ENCODE measurements at regions not wholly inside any gene's neighbourhood (a gene's known extent, or its start where the extent isn't known, plus 50 kb on each side); places are given as distances from the start of the nearest gene placed in this dataset.

DNA sequence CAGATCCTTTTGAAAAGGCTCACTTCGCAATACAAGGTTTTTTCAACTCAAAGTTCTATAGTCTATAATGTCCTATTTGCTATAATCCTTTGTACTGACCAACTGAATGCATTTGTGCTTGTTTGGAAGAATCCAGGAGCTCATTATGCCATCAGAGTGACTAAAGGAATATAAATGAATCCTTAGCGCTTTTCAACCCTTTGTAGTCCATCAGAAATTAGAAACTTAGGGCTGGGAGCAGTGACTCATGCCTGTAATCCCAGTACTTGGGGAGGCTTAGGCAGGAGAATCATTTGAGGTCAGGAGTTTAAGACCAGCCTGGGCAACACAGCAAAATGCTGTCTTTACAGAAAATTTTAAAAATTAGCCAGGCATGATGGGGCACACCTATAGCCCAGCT is 330.2 kb upstream of the CHAC2 start:
- no peak for ATAC-seq
- no peak for DNase-seq (ENCODE audit: low read depth, low spot score)
- Histone ChIP-seq H3K4me1 (ENCODE audit: control insufficient read depth, insufficient read depth, low read length) (no peaks in the 10 kb centered on the region), H3K79me2 (ENCODE audit: control insufficient read depth, insufficient read depth, low read length) (no peaks in the 10 kb centered on the region), H3K4me2 (ENCODE audit: control insufficient read depth, insufficient read depth) (no peak overlapping the region), H3K9ac (ENCODE audit: control insufficient read depth, insufficient read depth, low read length) (no peak overlapping the region), H3K9me3 (replicated peaks; ENCODE audit: control insufficient read depth, insufficient read depth, low read length) (no peaks in the 10 kb centered on the region), H3K27ac (ENCODE audit: control insufficient read depth, insufficient read depth) (no peak overlapping the region), H3K27me3 (replicated peaks in 1 of 2; ENCODE audit: control insufficient read depth in 2 of 2, insufficient read depth in 2 of 2, low read length in 1 of 2) (no peaks in the 10 kb centered on the region), H4K20me1 (ENCODE audit: control insufficient read depth, insufficient read depth) (no peaks in the 10 kb centered on the region), H2AFZ (ENCODE audit: control insufficient read depth, low read depth, low read length) (no peak overlapping the region), H3K4me3 (no peak overlapping the region), H3K36me3 (ENCODE audit: control insufficient read depth in 2 of 2, insufficient read depth in 2 of 2, low read length in 1 of 2) (no peaks in the 10 kb centered on the region)
- CTCF ChIA-PET = no interaction called here
- POLR2A ChIA-PET = no interaction called here
- BruUV-seq (replicated peaks) = no TSS peak
- no peak for FAIRE-seq
- no peak for TF ChIP-seq EED (IDR thresholded peaks at IDR 0.05; ENCODE audit: low read depth)
- TF ChIP-seq, protein P1, sequence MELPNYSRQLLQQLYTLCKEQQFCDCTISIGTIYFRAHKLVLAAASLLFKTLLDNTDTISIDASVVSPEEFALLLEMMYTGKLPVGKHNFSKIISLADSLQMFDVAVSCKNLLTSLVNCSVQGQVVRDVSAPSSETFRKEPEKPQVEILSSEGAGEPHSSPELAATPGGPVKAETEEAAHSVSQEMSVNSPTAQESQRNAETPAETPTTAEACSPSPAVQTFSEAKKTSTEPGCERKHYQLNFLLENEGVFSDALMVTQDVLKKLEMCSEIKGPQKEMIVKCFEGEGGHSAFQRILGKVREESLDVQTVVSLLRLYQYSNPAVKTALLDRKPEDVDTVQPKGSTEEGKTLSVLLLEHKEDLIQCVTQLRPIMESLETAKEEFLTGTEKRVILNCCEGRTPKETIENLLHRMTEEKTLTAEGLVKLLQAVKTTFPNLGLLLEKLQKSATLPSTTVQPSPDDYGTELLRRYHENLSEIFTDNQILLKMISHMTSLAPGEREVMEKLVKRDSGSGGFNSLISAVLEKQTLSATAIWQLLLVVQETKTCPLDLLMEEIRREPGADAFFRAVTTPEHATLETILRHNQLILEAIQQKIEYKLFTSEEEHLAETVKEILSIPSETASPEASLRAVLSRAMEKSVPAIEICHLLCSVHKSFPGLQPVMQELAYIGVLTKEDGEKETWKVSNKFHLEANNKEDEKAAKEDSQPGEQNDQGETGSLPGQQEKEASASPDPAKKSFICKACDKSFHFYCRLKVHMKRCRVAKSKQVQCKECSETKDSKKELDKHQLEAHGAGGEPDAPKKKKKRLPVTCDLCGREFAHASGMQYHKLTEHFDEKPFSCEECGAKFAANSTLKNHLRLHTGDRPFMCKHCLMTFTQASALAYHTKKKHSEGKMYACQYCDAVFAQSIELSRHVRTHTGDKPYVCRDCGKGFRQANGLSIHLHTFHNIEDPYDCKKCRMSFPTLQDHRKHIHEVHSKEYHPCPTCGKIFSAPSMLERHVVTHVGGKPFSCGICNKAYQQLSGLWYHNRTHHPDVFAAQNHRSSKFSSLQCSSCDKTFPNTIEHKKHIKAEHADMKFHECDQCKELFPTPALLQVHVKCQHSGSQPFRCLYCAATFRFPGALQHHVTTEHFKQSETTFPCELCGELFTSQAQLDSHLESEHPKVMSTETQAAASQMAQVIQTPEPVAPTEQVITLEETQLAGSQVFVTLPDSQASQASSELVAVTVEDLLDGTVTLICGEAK (IDR thresholded peaks at IDR 0.05; ENCODE audit: borderline replicate concordance) = no peak
- TF ChIP-seq, protein P2, sequence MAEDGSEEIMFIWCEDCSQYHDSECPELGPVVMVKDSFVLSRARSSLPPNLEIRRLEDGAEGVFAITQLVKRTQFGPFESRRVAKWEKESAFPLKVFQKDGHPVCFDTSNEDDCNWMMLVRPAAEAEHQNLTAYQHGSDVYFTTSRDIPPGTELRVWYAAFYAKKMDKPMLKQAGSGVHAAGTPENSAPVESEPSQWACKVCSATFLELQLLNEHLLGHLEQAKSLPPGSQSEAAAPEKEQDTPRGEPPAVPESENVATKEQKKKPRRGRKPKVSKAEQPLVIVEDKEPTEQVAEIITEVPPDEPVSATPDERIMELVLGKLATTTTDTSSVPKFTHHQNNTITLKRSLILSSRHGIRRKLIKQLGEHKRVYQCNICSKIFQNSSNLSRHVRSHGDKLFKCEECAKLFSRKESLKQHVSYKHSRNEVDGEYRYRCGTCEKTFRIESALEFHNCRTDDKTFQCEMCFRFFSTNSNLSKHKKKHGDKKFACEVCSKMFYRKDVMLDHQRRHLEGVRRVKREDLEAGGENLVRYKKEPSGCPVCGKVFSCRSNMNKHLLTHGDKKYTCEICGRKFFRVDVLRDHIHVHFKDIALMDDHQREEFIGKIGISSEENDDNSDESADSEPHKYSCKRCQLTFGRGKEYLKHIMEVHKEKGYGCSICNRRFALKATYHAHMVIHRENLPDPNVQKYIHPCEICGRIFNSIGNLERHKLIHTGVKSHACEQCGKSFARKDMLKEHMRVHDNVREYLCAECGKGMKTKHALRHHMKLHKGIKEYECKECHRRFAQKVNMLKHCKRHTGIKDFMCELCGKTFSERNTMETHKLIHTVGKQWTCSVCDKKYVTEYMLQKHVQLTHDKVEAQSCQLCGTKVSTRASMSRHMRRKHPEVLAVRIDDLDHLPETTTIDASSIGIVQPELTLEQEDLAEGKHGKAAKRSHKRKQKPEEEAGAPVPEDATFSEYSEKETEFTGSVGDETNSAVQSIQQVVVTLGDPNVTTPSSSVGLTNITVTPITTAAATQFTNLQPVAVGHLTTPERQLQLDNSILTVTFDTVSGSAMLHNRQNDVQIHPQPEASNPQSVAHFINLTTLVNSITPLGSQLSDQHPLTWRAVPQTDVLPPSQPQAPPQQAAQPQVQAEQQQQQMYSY (CRISPR knock-in tag; IDR thresholded peaks at IDR 0.05) = no peak
- TF ChIP-seq, protein P3, sequence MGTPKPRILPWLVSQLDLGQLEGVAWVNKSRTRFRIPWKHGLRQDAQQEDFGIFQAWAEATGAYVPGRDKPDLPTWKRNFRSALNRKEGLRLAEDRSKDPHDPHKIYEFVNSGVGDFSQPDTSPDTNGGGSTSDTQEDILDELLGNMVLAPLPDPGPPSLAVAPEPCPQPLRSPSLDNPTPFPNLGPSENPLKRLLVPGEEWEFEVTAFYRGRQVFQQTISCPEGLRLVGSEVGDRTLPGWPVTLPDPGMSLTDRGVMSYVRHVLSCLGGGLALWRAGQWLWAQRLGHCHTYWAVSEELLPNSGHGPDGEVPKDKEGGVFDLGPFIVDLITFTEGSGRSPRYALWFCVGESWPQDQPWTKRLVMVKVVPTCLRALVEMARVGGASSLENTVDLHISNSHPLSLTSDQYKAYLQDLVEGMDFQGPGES (IDR thresholded peaks at IDR 0.05) = no peak
- TF ChIP-seq MTA2 (IDR thresholded peaks at IDR 0.05; ENCODE audit: low read depth) = no peak
- in situ Hi-C loops (cut with MboI) = no loop called here
- 26% methylated on average over 2 of the region's 2 CpGs for WGBS (ENCODE audit: insufficient coverage, insufficient replicate concordance, low lambda C conversion rate, missing lambda C conversion rate)
- SMC1A ChIA-PET (ENCODE audit: uncharacterized antibody, unreplicated experiment) = interaction anchor here (0.9 to 1.2 kb wide), 2 partner anchors 8 to 10 kb away, joined by 3 read pairs; no protein-coding TSS in a partner anchor
- RAD21 ChIA-PET (ENCODE audit: unreplicated experiment) = no interaction called here
- intact Hi-C loops (cut with micrococcal nuclease; ENCODE audit: unreplicated experiment) = no loop called here
